ENCODE measurements at regions not wholly inside any gene's neighbourhood (a gene's known extent, or its start where the extent isn't known, plus 50 kb on each side); places are given as distances from the start of the nearest gene placed in this dataset.

DNA sequence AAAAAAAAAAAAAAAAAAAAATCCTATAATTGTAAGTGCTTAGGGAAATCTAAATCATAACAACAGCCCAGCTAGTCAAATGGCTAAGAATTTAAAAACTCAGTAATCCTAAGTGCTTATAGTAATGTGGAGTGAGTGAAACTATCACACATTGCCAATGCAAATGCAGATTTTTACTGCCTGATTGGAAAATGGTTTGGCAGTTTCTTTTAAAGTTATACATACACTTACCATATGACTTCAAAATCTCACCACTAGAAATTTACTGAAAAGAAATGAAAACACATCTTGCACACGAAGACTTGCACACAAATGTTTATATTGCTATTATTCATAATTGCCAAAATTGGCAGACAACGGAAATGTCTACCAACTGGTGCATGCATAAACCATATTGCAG, 51.3 kb upstream of the STXBP6 start:
- TF ChIP-seq, protein P1, sequence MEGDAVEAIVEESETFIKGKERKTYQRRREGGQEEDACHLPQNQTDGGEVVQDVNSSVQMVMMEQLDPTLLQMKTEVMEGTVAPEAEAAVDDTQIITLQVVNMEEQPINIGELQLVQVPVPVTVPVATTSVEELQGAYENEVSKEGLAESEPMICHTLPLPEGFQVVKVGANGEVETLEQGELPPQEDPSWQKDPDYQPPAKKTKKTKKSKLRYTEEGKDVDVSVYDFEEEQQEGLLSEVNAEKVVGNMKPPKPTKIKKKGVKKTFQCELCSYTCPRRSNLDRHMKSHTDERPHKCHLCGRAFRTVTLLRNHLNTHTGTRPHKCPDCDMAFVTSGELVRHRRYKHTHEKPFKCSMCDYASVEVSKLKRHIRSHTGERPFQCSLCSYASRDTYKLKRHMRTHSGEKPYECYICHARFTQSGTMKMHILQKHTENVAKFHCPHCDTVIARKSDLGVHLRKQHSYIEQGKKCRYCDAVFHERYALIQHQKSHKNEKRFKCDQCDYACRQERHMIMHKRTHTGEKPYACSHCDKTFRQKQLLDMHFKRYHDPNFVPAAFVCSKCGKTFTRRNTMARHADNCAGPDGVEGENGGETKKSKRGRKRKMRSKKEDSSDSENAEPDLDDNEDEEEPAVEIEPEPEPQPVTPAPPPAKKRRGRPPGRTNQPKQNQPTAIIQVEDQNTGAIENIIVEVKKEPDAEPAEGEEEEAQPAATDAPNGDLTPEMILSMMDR (conservative IDR thresholded peaks at IDR 0.05; ENCODE audit: low read depth, low read length) = no peak
- TF ChIP-seq EZH2 (IDR thresholded peaks at IDR 0.05; ENCODE audit: low read length, unreplicated experiment) = no peak

Measured in PC-3 (cell line).